ENCODE measurements at regions not wholly inside any gene's neighbourhood (a gene's known extent, or its start where the extent isn't known, plus 50 kb on each side); places are given as distances from the start of the nearest gene placed in this dataset.

GRCh38 chr7:51501620-51502019, 185.0 kb upstream of the COBL start:
- Mint-ChIP-seq H3K36me3 (ENCODE audit: unreplicated experiment) (no peaks in the 10 kb centered on the region), H3K4me1 (ENCODE audit: low read depth, unreplicated experiment) (peaks cover 13% of the 10 kb centered on the region), H3K9me3 (ENCODE audit: unreplicated experiment) (peaks cover 2% of the 10 kb centered on the region), H3K27me3 (ENCODE audit: unreplicated experiment) (no peaks in the 10 kb centered on the region), H3K4me3 (ENCODE audit: unreplicated experiment) (peak overlapping the region; percentile 53), H3K27ac (ENCODE audit: unreplicated experiment) (peak overlapping the region; percentile 69)
- TF ChIP-seq CTCF (IDR thresholded peaks at IDR 0.05; ENCODE audit: partially characterized antibody, unreplicated experiment) = no peak
- DNase-seq = no peak

GRCh38 chr7:51482976-51483375, 166.4 kb upstream of the COBL start:
- Mint-ChIP-seq H3K4me3 (ENCODE audit: unreplicated experiment) (no peak overlapping the region), H3K4me1 (ENCODE audit: low read depth, unreplicated experiment) (peaks cover 10% of the 10 kb centered on the region), H3K9me3 (ENCODE audit: unreplicated experiment) (peaks cover 5% of the 10 kb centered on the region), H3K27ac (ENCODE audit: unreplicated experiment) (no peak overlapping the region), H3K36me3 (ENCODE audit: unreplicated experiment) (peaks cover 5% of the 10 kb centered on the region), H3K27me3 (ENCODE audit: unreplicated experiment) (no peaks in the 10 kb centered on the region)
- no peak for DNase-seq
- TF ChIP-seq CTCF (IDR thresholded peaks at IDR 0.05; ENCODE audit: partially characterized antibody, unreplicated experiment) = no peak

- Mint-ChIP-seq H3K27ac (ENCODE audit: unreplicated experiment) (no peak overlapping the region), H3K4me1 (ENCODE audit: low read depth, unreplicated experiment) (peaks cover 12% of the 10 kb centered on the region), H3K36me3 (ENCODE audit: unreplicated experiment) (peaks cover 5% of the 10 kb centered on the region), H3K9me3 (ENCODE audit: unreplicated experiment) (peaks cover 5% of the 10 kb centered on the region), H3K4me3 (ENCODE audit: unreplicated experiment) (no peak overlapping the region), H3K27me3 (ENCODE audit: unreplicated experiment) (no peaks in the 10 kb centered on the region)
- DNase-seq = no peak
- TF ChIP-seq CTCF (IDR thresholded peaks at IDR 0.05; ENCODE audit: partially characterized antibody, unreplicated experiment) = no peak
These were observed 164.8 kb upstream of the COBL start for GRCh38 chr7:51481421-51481820.

GRCh38 chr7:51477819-51478218, 161.2 kb upstream of the COBL start:
- Mint-ChIP-seq H3K4me1 (ENCODE audit: low read depth, unreplicated experiment) (peaks cover 23% of the 10 kb centered on the region), H3K4me3 (ENCODE audit: unreplicated experiment) (no peak overlapping the region), H3K9me3 (ENCODE audit: unreplicated experiment) (peaks cover 3% of the 10 kb centered on the region), H3K27me3 (ENCODE audit: unreplicated experiment) (peaks cover 1% of the 10 kb centered on the region), H3K27ac (ENCODE audit: unreplicated experiment) (no peak overlapping the region), H3K36me3 (ENCODE audit: unreplicated experiment) (peaks cover 5% of the 10 kb centered on the region)
- TF ChIP-seq CTCF (IDR thresholded peaks at IDR 0.05; ENCODE audit: partially characterized antibody, unreplicated experiment) = no peak
- DNase-seq = no peak

GRCh38 chr7:51477323-51477722, 160.7 kb upstream of the COBL start:
- Mint-ChIP-seq H3K27ac (ENCODE audit: unreplicated experiment) (no peak overlapping the region), H3K27me3 (ENCODE audit: unreplicated experiment) (peaks cover 1% of the 10 kb centered on the region), H3K9me3 (ENCODE audit: unreplicated experiment) (peaks cover 3% of the 10 kb centered on the region), H3K4me1 (ENCODE audit: low read depth, unreplicated experiment) (peaks cover 23% of the 10 kb centered on the region), H3K36me3 (ENCODE audit: unreplicated experiment) (peaks cover 5% of the 10 kb centered on the region), H3K4me3 (ENCODE audit: unreplicated experiment) (no peak overlapping the region)
- DNase-seq = no peak
- no peak for TF ChIP-seq CTCF (IDR thresholded peaks at IDR 0.05; ENCODE audit: partially characterized antibody, unreplicated experiment)
